HG03469 (cell line): ENCODE measurements at regions not wholly inside any gene's neighbourhood (a gene's known extent, or its start where the extent isn't known, plus 50 kb on each side); places are given as distances from the start of the nearest gene placed in this dataset.

ENCODE experiments used
- ATAC-seq: cut with Tn5 transposase; IDR thresholded peaks from one replicate; pipeline ENCODE4 v1.9.1; 2021; ENCODE audit warnings: mild to moderate bottlenecking, moderate library complexity, moderate number of reproducible peaks; ENCODE audit not compliant: unreplicated experiment

DNA sequence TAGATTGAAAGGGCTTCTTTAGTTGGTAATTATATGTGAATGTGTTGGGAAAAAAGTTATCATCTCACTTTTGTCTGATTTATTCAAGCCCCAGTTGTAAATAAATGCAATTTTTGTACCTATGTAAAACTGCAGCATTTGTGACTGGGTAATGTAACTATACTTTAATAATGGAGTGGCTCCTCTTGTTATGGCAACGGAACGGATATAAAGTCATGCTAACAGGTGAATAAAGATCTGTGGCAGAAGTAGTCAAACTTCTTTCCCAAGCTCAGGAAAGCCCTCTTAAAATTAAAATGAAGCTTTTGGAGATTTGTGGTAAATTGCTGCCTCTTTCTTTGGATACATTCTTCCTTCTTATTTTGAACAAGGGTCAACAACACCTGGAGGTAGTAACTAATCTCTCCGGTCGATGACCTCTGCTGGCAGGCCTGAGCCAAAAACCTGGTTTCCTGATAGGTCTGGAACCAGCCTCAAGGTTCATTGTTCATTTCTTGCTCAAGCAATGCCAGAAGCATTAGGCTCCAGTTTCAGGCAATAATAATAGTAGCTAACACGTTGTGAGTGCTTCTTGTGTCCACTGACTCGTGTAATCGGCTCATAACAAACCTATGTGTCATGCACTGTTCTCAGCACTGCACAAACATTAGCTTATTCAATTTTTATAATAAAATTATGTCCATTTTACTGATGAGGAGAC lies 313.4 kb upstream of the DACH1 start:
- ATAC-seq: no peak

DNA sequence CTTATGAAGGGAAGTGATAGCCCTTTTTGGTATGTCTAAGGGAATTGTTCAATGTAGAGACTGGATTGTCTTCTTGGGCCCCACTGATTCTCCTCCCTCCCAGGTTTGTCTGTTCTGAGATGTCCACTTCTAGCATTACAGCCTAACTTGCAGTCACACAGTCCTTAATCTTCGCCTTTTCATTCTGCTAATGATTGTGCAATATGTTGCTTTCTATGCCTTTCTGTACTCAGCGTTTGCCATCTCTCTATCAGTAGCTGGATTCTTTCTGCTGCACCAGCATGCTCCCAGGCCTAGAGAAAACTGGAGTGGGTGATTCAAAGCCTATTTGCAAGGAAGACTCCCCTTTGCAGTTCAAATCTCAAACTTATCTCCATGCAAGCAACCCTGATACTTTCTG lies 307.5 kb upstream of the DACH1 start:
- no peak for ATAC-seq

DNA sequence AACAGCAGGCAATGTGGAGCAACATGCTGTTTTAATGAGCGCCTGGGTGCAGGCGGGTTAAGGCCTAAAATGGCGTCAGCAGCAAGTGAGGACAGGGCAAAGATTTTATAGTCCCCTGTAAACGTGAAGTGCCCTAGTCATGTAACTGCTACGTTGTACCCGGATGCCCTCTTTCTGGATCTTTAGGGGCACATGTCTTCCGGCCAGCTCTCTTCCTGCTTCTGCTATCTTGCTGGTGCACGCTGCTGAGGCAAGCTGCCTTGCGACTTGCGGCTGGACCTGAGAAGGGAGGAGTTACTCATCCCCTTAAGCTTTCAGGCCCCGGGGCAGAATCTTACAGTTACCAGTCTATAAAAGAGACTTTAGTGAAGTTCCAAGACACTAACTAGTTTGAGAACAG lies 303.6 kb upstream of the DACH1 start:
- ATAC-seq: no peak

DNA sequence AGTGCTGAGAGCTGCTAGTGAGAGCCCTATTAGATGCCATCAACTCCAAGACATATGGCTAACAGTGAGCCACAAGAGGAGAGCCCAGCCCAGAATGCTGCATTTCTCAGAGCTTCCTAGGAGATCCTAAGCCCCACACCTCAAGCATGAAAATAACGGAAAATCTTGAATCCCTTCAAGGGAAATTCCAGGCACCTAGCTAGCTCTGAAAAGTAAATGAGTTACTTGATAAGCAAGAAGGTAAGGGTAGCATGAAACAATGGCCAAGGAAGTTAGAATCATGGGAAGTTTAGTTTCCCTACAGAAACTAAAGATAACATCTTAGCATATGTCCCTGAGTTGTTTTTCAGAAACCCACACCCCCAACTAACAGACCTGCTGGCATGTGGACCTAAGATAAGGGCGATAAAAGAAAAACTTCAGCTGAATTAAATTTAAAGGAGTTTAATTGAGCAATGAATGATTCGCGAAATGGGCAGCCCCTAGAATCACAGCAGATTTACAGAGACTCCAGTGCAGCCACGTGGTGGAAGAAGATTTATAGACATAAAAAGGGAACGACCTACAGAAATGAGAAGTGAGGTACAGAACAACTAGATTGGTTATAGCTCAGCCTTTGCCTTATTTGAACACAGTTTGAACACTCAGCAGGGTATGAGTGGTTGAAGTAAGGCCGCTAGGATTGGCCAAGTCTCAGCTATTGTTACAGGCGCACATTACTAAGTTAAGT lies 301.3 kb upstream of the DACH1 start:
- no peak for ATAC-seq

DNA sequence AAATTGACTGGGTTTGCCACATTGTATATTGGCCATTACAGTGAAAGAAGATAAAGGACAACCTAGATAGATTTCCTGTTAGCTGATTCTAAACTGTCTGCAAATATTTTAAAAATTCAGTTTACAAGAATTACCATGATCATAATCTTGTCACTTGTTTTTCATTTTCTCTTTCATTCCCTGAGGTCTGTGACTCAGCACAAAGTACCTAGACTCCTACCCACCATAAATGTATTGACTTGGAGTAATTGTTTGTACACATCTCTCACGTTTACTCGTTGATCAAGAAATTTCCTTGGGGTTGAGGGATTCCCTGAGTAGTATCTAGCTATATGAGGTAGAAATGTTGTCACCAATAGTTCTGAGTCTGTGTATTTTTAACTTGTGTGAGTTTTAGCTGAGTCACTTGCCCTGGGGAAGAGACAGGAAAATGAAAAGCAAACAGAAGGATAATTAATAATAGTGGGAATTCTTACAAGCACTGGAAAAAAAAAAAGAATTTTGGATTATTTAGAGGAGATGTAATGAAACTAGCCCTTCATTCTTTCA lies 299.2 kb upstream of the DACH1 start:
- no peak for ATAC-seq

DNA sequence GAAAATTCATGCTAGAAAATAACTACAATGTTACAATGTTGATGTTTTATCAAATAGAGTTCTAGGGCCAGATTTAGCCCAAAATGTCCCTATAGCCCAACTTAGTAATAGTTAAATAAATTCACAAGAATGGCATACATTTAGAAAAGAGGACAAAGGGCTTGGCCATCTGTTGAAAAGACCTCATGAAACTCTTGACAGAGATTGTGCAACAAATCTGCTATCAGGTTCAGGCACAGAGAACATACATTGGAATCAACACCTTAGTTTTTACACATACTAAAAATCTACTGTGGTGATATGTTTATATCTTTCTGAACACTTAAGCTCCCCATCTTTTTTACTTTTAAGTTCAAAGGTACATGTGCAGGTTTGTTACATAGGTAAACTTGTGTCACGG lies 298.3 kb upstream of the DACH1 start:
- ATAC-seq: no peak

DNA sequence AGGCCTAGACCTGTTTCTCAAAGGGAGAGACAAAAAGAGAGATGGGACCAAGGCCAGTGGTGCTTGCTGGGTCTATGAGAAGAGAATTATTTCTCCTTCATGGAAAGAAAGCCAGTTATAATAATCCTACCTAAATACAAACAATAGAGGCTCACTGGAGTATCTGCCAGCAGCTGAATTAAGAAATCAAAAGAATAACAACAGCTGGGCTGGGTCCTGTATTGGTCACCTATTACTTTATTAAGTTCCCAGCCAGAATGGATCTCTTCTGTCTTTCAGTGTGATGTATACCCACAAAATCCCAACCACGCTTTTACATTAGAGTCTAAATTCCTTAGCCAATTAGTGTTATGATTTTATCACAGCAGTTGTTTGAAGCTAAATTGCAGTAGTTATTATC lies 297.8 kb upstream of the DACH1 start:
- no peak for ATAC-seq

DNA sequence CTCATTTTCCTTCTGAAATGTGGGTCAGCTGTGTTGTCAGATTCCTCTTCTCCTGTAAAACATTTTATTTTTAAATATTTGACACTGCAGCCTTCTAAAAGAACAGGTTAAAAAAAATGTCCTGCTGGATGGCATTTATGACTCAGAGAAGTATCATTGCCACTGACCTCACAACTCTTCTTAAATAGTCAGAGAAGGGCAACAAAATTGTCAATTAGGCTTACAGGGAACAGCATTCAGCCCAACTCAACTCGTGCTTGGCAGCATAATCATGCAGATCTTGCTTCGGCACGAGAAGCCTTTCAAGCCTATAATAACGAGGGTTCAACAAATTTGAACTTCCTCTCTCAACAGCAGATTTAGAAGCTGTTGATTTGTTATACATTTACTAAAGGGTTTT lies 296.7 kb upstream of the DACH1 start:
- no peak for ATAC-seq

DNA sequence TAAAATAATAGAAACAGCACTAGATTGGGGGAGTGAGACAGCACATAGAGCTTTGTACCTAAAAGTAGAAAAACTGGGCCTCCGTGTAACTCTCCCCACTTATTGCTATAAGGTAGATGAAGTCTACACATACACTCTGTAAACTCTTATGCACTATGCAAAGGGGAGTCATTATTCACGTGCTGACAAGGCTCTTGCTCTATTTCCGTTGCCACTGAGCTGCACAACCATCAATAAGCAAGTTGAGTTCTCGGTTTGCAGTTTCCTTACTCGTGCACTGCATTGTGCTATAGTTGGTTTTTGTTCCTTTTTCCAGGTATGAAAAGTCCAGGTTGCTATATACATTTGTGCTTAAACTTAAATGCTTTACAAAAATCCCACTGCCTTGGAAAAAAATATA lies 294.0 kb upstream of the DACH1 start:
- ATAC-seq: no peak

DNA sequence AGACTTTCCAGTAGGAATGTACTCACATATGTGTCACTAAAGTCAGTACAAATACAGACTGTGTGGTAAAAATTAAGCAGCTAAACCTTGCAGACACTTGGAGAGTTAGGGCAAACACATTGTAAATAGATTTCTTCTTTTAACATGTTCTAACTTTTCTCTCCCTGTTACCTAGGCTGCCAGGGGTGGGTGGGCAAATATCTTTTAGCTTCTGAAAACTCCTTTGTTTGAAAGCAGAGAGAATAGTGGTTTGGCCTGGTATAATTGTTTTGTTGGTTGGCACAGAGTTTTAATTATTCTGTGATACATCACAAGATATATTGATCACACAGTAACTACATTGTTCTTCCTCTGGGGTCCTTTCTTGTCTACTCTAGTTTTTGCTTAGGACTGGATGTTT lies 289.8 kb upstream of the DACH1 start:
- ATAC-seq: no peak

DNA sequence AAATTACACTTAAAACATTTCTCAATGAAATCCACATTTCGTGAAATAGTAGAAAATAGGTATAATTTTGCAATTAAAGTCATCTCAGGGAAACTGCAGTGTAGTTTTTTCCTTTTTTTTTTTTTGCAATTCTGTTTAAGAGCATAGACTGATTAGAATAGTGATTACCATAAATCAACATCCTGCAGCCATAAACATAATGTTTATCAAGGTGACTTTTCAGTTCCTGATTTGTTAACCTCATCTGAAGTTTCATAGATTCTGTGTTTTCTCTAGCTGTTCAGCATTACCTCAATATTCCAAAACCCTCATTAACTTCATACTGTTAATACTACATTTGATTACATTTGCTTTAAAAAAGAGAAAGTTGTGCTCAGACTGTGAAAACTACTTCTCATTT lies 286.3 kb upstream of the DACH1 start:
- no peak for ATAC-seq

DNA sequence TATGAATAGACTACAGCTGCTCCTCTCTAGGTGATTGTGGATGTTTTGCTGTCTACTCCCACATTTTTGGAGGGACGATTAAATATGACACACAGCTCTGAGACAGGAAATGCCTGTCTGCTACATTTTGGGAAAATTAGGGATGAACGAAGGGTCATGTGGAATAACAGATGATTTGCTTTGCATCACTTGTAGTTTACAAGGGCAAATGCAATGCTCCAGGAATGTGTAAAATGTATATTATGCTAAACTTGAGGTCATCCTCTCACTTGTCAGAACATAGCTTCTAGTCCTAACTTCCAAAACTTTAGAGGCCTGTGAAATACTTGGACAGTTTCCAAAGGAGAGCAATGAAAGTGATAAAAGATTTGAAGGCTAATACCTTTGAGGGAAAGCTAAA lies 284.2 kb upstream of the DACH1 start:
- no peak for ATAC-seq

DNA sequence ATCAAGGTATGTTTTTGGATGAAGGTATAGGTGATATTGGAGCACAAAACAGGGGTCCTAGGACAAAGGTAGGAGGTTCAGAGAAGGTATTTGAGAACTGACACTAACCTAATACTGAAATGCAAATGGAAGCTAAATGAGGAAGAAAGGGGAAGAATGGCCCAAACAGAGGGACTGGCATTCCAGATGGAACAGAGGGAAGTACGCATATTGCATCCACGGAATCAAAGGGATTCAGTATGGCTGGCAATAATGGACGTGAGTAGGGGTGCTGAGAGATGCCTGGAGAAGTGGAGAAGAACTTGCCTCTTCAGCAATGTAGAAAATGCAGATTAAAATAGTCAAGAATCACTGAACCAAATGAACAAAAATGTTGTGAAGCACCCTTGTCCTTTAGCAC lies 283.5 kb upstream of the DACH1 start:
- no peak for ATAC-seq

DNA sequence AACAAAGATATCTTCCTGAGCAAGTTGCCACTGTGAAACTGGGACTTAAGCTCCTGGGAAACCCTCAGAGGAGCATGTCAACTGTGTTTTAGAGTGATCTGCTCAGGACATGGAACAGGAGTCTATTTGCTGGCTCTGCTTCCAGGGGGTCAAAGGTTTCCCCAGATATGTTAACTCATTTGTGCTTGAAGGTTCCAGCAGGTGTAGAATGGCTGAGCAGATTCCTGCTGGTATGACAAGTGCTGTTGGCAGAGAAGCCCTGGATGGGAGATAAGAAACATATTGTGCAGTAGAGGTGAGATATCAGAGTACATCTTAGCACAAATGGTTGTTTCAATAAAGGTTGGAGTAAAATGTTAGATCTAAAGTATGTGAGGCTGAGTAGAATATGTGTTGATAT lies 282.7 kb upstream of the DACH1 start:
- ATAC-seq: no peak

DNA sequence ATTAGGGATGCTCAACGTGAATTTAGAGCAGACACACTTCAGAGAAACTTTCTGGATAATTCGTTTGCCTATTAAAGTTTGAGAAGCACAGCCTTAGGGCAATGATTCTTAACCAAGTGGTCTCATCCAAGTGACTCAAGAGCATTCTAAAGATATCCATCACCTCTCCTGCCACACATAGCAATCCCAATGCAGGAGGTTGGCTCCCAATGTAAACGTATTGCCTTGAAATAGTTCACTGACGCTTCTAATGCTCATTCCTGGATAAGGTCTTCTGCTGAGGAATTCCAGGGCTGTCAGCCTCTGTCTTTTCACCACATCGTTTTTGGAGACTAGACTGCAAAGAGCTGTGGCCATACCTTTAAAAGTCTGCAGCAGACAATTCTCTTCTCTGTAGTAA lies 279.8 kb upstream of the DACH1 start:
- ATAC-seq: no peak

DNA sequence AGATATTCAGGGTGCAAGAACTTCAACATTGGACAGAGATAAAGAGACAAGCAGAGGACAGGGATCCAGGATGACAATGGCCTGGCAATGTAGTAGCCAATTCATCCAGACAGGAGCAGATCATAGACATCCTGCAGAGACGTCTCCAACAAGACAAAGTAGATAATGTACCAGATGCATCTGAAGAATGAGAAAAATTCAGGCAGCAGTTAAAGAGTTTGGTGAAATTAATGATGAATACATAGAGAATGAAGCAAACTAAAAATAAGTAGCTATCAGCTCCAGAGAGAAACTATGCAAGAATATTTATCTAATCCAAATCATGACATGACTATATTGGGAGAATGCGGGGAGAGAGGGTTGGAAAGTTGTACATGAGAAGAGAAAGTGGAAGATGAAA lies 278.4 kb upstream of the DACH1 start:
- ATAC-seq: no peak

DNA sequence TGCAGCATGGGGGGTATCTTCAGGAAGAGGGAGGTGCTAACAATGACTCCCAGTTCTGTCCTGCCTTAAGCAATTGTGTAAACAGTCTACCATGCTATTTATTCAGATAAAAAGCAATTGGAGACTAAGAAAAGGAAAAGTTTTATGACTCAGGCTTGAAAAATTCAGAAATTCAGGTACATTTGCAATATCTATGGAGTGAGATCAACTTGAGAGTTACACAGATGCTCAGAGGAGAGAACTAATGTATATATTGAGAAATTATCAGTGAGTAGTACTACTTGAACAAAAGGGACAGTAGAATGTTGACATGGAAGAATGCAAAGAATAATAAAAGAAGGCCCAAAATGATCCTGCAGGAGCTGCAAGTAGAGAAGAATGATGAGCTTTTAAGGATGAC lies 277.6 kb upstream of the DACH1 start:
- no peak for ATAC-seq

DNA sequence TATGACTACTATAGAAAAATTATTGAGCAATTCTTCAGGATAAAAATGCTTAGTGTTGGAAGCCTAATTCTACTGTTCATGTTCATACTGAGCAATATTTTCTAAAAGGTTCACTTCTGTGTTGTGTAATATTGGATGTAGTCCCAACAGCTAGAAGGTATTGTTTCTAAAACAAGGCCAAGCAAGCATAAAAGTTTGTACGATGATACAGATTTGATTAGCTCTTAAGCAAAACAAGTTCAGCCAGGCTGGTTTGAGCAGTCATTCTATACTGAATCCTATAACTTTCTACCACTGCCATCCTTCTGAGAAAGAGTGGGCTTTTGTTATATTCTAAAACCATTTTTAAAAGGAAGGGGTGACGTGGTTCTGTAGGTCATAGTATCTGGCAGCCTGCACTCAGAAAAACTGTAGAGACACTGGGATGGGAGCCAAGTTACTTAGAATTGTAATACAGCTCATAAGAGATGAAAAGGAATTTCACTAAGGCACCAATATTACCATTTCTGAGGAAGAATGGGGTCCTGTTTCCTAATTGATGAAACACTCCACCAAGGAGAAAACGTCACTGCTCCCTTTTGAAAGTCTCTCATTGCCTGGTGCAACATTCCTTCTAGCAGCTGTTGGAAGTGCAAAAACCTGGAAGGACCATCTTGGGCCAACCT lies 275.0 kb upstream of the DACH1 start:
- no peak for ATAC-seq

DNA sequence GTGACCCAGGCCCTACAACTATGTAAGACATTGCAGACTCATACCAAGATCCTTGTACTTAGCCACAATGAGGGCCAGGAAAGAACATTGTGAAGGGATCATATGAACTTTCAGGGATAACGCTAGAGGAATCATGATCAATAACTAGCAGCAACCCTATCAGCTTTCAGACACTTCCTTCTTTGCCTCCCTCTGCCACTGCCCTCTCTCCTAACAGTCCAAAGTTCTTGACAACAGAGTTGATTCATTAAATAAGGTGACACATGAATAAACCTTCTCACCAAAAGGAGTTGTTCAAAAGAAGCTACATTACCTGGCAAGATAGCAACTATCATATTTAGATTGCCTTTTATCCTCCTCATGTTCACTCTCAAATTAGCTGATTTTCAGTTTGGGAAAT lies 272.2 kb upstream of the DACH1 start:
- no peak for ATAC-seq

DNA sequence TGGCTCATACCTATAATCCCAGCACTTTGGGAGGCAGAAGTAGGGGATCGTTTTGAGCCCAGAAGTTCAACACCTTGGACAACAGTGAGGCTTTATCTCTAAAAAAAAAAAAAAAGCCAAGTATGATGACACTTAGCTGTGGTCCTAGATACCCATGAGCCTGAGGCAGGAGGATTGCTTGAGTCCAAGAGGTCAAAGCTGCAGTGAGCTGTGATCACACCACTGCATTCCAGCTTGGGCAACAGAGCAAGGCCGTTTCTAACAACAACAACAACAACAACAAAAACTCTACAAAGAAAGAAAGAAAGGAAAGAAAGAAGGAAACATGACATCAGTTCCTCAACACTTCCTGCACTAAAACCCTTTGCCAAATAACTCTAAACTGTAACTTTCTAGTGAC lies 265.1 kb upstream of the DACH1 start:
- no peak for ATAC-seq

DNA sequence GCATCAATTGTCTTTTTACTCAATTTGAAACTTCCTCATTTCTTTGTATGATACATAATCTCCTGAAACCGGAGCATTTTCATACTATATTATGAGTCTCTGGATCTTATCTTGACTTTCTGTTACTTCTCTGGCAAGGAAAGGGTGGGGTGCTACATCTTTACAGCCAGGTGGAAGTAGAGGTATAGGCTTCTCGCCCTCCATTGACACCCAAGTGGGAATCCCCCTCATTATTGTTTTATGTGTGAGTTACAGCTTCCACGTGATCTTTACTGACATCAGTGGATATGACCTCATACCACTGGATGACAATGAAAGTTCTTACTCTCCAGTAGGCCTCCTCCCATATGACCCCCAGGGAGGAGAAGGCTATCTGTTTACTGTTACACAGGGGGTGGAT lies 262.1 kb upstream of the DACH1 start:
- ATAC-seq: no peak

DNA sequence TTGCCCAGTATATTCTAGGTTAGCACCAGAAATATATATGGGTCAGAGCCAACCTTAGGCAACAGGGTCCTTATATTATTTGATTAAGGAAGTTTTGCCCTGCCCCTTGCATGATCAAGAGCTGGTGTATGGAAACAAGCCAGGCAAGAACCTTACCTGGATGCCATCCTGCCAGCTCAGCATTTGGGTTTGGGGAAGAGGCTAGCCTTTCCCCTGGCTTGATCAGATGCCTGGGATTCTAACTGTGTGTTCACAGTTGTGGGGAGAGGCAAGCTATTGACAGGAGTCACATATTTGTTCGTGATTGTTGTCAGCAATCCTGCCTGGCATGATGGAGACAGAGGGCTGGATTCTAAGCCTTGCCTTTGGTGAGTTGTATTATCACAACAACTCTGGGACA lies 260.0 kb upstream of the DACH1 start:
- no peak for ATAC-seq
